Peyer's patch (tissue), 4 donors: ENCODE measurements at regions not wholly inside any gene's neighbourhood (a gene's known extent, or its start where the extent isn't known, plus 50 kb on each side); places are given as distances from the start of the nearest gene placed in this dataset.

Experiments
- DNase-seq, 3 donors: peaks; one replicate each; pipeline ENCODE4 v3.0.0-alpha.2; 2017 to 2019
- H3K27ac ChIP-seq, 4 donors: fragments of 200-600 bp; sonication (generic); one replicate each; pipeline ENCODE4 v1.5.1; 2016 to 2019
- H3K27me3 ChIP-seq, 2 donors: fragments of 200-600 bp; sonication (generic); one replicate each; pipeline ENCODE4 v1.5.1; 2019
- H3K36me3 ChIP-seq, 3 donors: fragments of 200-600 bp; sonication (generic); one replicate each; pipeline ENCODE4 v1.5.1; 2016 to 2019
- H3K4me1 ChIP-seq, 4 donors: fragments of 200-600 bp; sonication (generic); one replicate each; pipeline ENCODE4 v1.5.1; 2016 to 2019
- H3K4me3 ChIP-seq, 4 donors: fragments of 200-600 bp; sonication (generic); 1 replicate in 3 of 4; 2 replicates in 1 of 4; pipeline ENCODE4 v1.5.1; 2016 to 2019; ENCODE audit warnings: mild to moderate bottlenecking in 1 of 4
- H3K9me3 ChIP-seq, 4 donors: fragments of 200-600 bp; sonication (generic); one replicate each; pipeline ENCODE4 v1.5.1; 2016 to 2019; ENCODE audit warnings: mild to moderate bottlenecking in 1 of 4
- CTCF ChIP-seq, 6 experiments: fragments of 450-650 bp in 4 of 6; fragments of 200-600 bp in 2 of 6; sonication (generic) in 1 of 6; IDR thresholded peaks; one replicate each; pipeline ENCODE4 v1.5.1; 2017 to 2019; ENCODE audit warnings: antibody characterized with exemption in 6 of 6, mild to moderate bottlenecking in 3 of 6, moderate library complexity in 1 of 6
- POLR2A ChIP-seq, 2 donors: fragments of 450-650 bp; IDR thresholded peaks; one replicate each; pipeline ENCODE4 v1.5.1; 2017; ENCODE audit warnings: antibody characterized with exemption in 2 of 2, mild to moderate bottlenecking in 2 of 2, moderate library complexity in 2 of 2

- peak in 1 of 3 donors; percentile 29 for DNase-seq
- Histone ChIP-seq H3K4me1 (peaks cover 0 to 25% (median 0%) of the 10 kb centered on the region in 4 donors), H3K27me3 (no peaks in the 10 kb centered on the region), H3K9me3 (no peaks in the 10 kb centered on the region), H3K4me3 (no peak overlapping the region), H3K27ac (no peak overlapping the region), H3K36me3 (peaks cover 0 to 33% (median 0%) of the 10 kb centered on the region in 3 donors)
- TF ChIP-seq CTCF (IDR thresholded peaks at IDR 0.05) (no peak), POLR2A (IDR thresholded peaks at IDR 0.05) (no peak)
Measured at GRCh38 chr22:25361899-25362214, 142.4 kb downstream of the CRYBB2 start.

- H3K36me3 ChIP-seq = peaks cover 0 to 31% (median 0%) of the 10 kb centered on the region in 3 donors
- no peak overlapping the region for H3K27ac ChIP-seq
- H3K27me3 ChIP-seq = no peaks in the 10 kb centered on the region
- no peak overlapping the region for H3K4me3 ChIP-seq
- DNase-seq = peak; percentile 69 to 87 (median 75)
- TF ChIP-seq CTCF (IDR thresholded peaks at IDR 0.05) = peak; percentile 36 to 79 (median 75)
- no peak for TF ChIP-seq POLR2A (IDR thresholded peaks at IDR 0.05)
- peaks cover 0 to 25% (median 0%) of the 10 kb centered on the region in 4 donors for H3K4me1 ChIP-seq
- no peaks in the 10 kb centered on the region for H3K9me3 ChIP-seq
Measured at GRCh38 chr22:25362215-25362882, 142.9 kb downstream of the CRYBB2 start.

- TF ChIP-seq CTCF (IDR thresholded peaks at IDR 0.05) (no peak), POLR2A (IDR thresholded peaks at IDR 0.05) (no peak)
- Histone ChIP-seq H3K9me3 (no peaks in the 10 kb centered on the region), H3K4me3 (no peak overlapping the region), H3K27me3 (no peaks in the 10 kb centered on the region), H3K4me1 (peaks cover 0 to 25% (median 0%) of the 10 kb centered on the region in 4 donors), H3K27ac (no peak overlapping the region), H3K36me3 (peaks cover 0 to 26% (median 0%) of the 10 kb centered on the region in 3 donors)
- DNase-seq = no peak
Measured at GRCh38 chr22:25362883-25363240, 143.4 kb downstream of the CRYBB2 start.

GRCh38 chr22:25363474-25363873, 144.0 kb downstream of the CRYBB2 start:
- DNase-seq = no peak
- H3K4me1 ChIP-seq = peaks cover 0 to 25% (median 0%) of the 10 kb centered on the region in 4 donors
- H3K36me3 ChIP-seq = peaks cover 0 to 20% (median 0%) of the 10 kb centered on the region in 3 donors
- TF ChIP-seq CTCF (IDR thresholded peaks at IDR 0.05) (no peak), POLR2A (IDR thresholded peaks at IDR 0.05) (no peak)
- H3K4me3 ChIP-seq = no peak overlapping the region
- no peaks in the 10 kb centered on the region for H3K9me3 ChIP-seq
- H3K27ac ChIP-seq = peak overlapping the region in 1 of 4 donors; percentile 77
- H3K27me3 ChIP-seq = no peaks in the 10 kb centered on the region

GRCh38 chr22:25364281-25364680, 144.8 kb downstream of the CRYBB2 start:
- no peak for DNase-seq
- Histone ChIP-seq H3K36me3 (peaks cover 0 to 12% (median 0%) of the 10 kb centered on the region in 3 donors), H3K27me3 (no peaks in the 10 kb centered on the region), H3K27ac (peak overlapping the region in 1 of 4 donors; percentile 77), H3K4me1 (peaks cover 0 to 25% (median 0%) of the 10 kb centered on the region in 4 donors), H3K4me3 (no peak overlapping the region), H3K9me3 (no peaks in the 10 kb centered on the region)
- TF ChIP-seq CTCF (IDR thresholded peaks at IDR 0.05) (no peak), POLR2A (IDR thresholded peaks at IDR 0.05) (no peak)
